ENCODE measurements at regions not wholly inside any gene's neighbourhood (a gene's known extent, or its start where the extent isn't known, plus 50 kb on each side); places are given as distances from the start of the nearest gene placed in this dataset.

DNA sequence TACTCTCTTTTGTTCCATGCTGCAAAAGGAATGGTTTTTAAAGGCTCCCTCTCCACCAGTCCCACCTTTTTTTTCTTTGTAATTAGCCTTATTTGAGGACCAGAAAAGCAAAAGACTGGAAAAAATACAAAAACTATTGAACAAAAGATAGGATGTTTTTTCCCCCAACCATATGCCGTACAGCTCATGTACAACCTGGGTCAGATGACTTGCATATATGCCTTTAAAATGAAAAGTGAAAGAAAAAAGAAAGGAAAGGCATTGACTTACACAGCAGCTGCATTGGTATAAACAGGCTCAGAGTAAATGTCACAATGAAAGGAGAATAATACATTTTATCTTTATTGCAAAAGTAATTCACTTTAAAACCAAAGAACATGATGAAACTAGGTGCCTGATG, 69.5 kb upstream of the CMC1 start:
- FAIRE-seq = no peak

DNA sequence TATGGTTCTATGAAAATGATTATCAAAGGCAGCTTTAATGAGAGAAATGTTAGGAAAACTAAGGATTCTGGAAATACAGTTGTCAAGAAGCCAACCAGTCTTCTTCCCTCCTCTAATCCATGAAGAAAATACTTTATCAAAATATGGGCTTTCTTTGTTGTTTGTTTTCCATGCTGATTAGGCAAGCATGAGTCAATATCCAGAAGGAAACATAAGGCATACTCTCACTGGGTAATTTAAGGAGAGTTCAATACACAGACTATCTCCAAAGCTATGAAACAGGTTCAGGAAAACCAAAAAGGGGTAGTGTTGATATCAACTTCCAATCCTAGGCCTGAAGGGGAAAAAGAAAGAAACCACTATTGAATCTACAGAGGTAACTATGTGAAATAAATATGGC, 68.7 kb upstream of the CMC1 start:
- FAIRE-seq = no peak

DNA sequence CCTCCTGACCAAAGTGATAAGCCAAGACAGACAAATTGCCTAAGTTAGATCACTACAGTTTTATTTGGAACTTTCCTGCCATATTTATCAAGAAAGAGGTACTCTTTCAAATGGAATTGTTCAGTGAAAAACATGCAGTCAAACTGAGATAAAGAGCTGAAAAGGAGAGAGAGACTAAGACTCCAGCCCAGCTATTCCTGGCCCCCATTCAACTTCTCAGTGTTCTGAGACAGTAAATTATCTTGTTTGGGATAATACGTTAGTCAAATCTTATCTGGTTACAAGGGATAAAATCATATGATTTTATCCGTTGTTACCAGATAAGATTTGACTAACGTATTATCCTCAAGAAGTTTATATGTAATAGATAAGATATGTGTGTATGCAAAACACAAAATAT, 67.6 kb upstream of the CMC1 start:
- FAIRE-seq = no peak

DNA sequence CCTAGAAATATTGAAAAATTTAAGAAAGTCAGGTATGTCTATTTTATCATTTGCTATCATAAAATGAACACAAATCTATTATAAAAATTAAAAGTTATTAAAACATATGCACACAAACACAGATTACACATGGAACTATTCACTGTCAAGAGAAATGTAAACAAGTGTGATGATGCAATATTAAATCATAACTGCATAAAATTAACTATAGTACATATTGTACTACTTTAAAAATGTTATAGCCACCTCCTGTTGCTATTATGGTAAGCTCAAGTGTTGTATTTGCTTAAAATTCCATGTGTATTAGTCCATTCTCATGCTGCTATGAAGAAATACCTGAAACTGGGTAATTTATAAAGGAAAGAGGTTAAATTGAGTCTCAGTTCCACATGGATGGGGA, 54.7 kb upstream of the CMC1 start:
- no peak for FAIRE-seq

DNA sequence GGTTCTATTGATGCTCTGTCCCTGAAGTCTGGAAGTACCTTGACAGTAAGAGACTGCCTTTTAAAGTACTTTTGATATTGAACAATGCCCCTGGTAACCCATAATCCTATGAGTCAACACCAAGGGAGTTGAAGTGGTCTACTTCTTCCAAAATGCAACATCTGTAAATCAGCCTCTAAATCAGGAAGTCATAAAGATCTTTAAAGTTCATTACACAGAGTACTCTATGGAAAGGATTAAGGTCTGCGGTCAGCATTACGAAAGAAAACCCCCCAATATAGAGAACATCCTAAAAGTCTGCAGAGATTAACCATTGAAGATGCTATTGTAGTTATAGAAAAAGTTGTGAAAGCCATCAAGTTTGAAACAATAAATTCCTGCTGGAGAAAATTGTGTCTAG, 52.7 kb upstream of the CMC1 start:
- no peak for FAIRE-seq

DNA sequence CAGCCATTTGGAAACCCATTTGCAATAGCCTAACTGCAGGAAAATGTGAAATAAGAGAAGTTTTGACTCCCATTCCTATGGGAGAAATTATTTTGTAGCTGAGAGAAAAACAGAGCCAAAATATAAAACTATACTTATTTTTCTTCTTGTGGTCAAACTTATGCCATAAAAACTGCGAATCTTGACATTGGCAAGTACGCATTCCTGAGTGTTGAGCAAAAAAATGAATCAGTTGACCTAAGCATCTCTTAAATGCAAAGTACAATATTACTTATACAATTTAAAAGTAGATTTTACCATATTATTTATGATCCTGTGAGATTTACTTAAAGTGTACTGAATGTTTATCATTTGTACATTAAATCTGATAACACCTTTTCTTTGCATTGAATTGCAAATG, 50.1 kb upstream of the CMC1 start:
- FAIRE-seq = no peak

All from islet of Langerhans (tissue), 1 donor.